ENCODE measurements at regions not wholly inside any gene's neighbourhood (a gene's known extent, or its start where the extent isn't known, plus 50 kb on each side); places are given as distances from the start of the nearest gene placed in this dataset.
A peak's percentile ranks its signal among the peaks of the same experiment; 100 is the strongest.
"Not testable (repeated sequence)": the region's sequence is repeated elsewhere in the genome, so short reads cannot be mapped to it uniquely, and the experiment has no call there.

- DNase-seq (ENCODE audit: low read depth), result no peak
Observed at GRCh38 chr5:82425591-82425990, 147.4 kb upstream of the RPS23 start.

GRCh38 chr5:82424211-82424610, 146.1 kb upstream of the RPS23 start:
- DNase-seq (ENCODE audit: low read depth), result no peak

GRCh38 chr5:82422751-82423181, 144.6 kb upstream of the RPS23 start:
- peak; percentile 44 for DNase-seq (ENCODE audit: low read depth)

GRCh38 chr5:82422001-82422740, 144.0 kb upstream of the RPS23 start:
- DNase-seq (ENCODE audit: low read depth), result no peak

- peak; percentile 96 for DNase-seq (ENCODE audit: low read depth)
Observed at GRCh38 chr5:82421119-82421518, 143.0 kb upstream of the RPS23 start.

GRCh38 chr5:82420524-82420923, 142.4 kb upstream of the RPS23 start:
- not testable (repeated sequence) for DNase-seq (ENCODE audit: low read depth)

- DNase-seq (ENCODE audit: low read depth), result no peak
Observed at GRCh38 chr5:82419559-82420332, 141.6 kb upstream of the RPS23 start.

- DNase-seq (ENCODE audit: low read depth), result no peak
Observed at GRCh38 chr5:82418608-82418950, 140.4 kb upstream of the RPS23 start.

GRCh38 chr5:82417776-82418607, 139.8 kb upstream of the RPS23 start:
- peak; percentile 87 for DNase-seq (ENCODE audit: low read depth)

GRCh38 chr5:82416512-82416911, 138.4 kb upstream of the RPS23 start:
- no peak for DNase-seq (ENCODE audit: low read depth)

GRCh38 chr5:82414041-82414388, 135.9 kb upstream of the RPS23 start:
- DNase-seq (ENCODE audit: low read depth), result no peak

GRCh38 chr5:82413302-82414040, 135.3 kb upstream of the RPS23 start:
- DNase-seq (ENCODE audit: low read depth), result peak; percentile 95

GRCh38 chr5:82408033-82408432, 129.9 kb upstream of the RPS23 start:
- no peak for DNase-seq (ENCODE audit: low read depth)

- DNase-seq (ENCODE audit: low read depth), result peak; percentile 98
Observed at GRCh38 chr5:82406205-82406773, 128.1 kb upstream of the RPS23 start.

- DNase-seq (ENCODE audit: low read depth), result peak; percentile 99
Observed at GRCh38 chr5:82405618-82406204, 127.6 kb upstream of the RPS23 start.

GRCh38 chr5:82405161-82405560, 127.0 kb upstream of the RPS23 start:
- peak; percentile 93 for DNase-seq (ENCODE audit: low read depth)

- DNase-seq (ENCODE audit: low read depth), result no peak
Observed at GRCh38 chr5:82404382-82404945, 126.3 kb upstream of the RPS23 start.

GRCh38 chr5:82403724-82404123, 125.6 kb upstream of the RPS23 start:
- DNase-seq (ENCODE audit: low read depth), result no peak

GRCh38 chr5:82403026-82403425, 124.9 kb upstream of the RPS23 start:
- DNase-seq (ENCODE audit: low read depth), result peak; percentile 72

- no peak for DNase-seq (ENCODE audit: low read depth)
Observed at GRCh38 chr5:82399111-82399510, 121.0 kb upstream of the RPS23 start.

- DNase-seq (ENCODE audit: low read depth), result no peak
Observed at GRCh38 chr5:82397741-82398320, 119.7 kb upstream of the RPS23 start.
